Panc1 (cell line): ENCODE measurements at regions not wholly inside any gene's neighbourhood (a gene's known extent, or its start where the extent isn't known, plus 50 kb on each side); places are given as distances from the start of the nearest gene placed in this dataset.

Experiments
- ATAC-seq: fragments of 200-7000 bp; cut with Tn5 transposase; 2 replicates; pipeline ENCODE4 v1.9.1; 2020; ENCODE audit warnings: mild to moderate bottlenecking, moderate library complexity
- BruUV-seq: library from RNA; stranded (reverse); fragments of 400-500 nt; replicated peaks from 2 replicates; lab custom pipeline; 2021; lab: Mats Ljungman, UMichigan
- CTCF ChIA-PET: fragments of 300-600 bp; sonication (Branson Sonifier 250); formaldehyde crosslinking; loops from one replicate; lab custom pipeline; 2022; ENCODE audit warnings: antibody characterized with exemption; lab: Charles Lee
- POLR2A ChIA-PET: fragments of 300-600 bp; sonication (Branson Sonifier 250); formaldehyde crosslinking; loops from one replicate; lab custom pipeline; 2022; ENCODE audit warnings: antibody characterized with exemption; lab: Charles Lee
- DNase-seq: peaks from one replicate; pipeline ENCODE4 v3.0.0-alpha.2; 2010; ENCODE audit warnings: low read depth, low spot score
- H3K27ac ChIP-seq: 2 replicates; pipeline ENCODE4 v1.5.1; 2011; ENCODE audit warnings: mild to moderate bottlenecking, low read length, inconsistent platforms
- H3K27me3 ChIP-seq: fragments of 200-500 bp; sonication (Bioruptor generic); 2 replicates; pipeline ENCODE4 v1.6.0; 2014; ENCODE audit warnings: low read length, inconsistent platforms; ENCODE audit not compliant: control insufficient read depth, insufficient read depth
- H3K36me3 ChIP-seq: fragments of 200-500 bp; sonication (Bioruptor generic); 2 replicates; pipeline ENCODE4 v1.5.1; 2014; ENCODE audit warnings: inconsistent platforms, mild to moderate bottlenecking, low read length, moderate library complexity; ENCODE audit not compliant: control insufficient read depth, insufficient read depth
- H3K4me1 ChIP-seq: 2 replicates; pipeline ENCODE4 v1.5.1; 2011; ENCODE audit warnings: inconsistent platforms, mild to moderate bottlenecking, low read length, moderate library complexity; ENCODE audit not compliant: control insufficient read depth, insufficient read depth
- H3K4me3 ChIP-seq, 2 experiments: 2 replicates each; pipeline ENCODE4 v1.5.1; 2011 to 2012; ENCODE audit warnings: low read depth in 2 of 2, low read length in 2 of 2, mild to moderate bottlenecking in 2 of 2, inconsistent platforms in 1 of 2, moderate library complexity in 1 of 2
- H3K9me3 ChIP-seq: fragments of 200-500 bp; sonication (Bioruptor generic); 2 replicates; pipeline ENCODE4 v1.5.1; 2014; ENCODE audit warnings: low read depth, mild to moderate bottlenecking, inconsistent platforms, low read length, moderate library complexity; ENCODE audit not compliant: control insufficient read depth, insufficient read depth
- POLR2AphosphoS5 ChIP-seq: IDR thresholded peaks from 2 replicates; pipeline ENCODE4 v1.6.1; 2012; ENCODE audit warnings: mild to moderate bottlenecking, low read depth, low read length, moderate library complexity
- REST ChIP-seq, 2 experiments: IDR thresholded peaks; 2 replicates each; pipeline ENCODE4 v1.6.1; 2011 to 2012; ENCODE audit warnings: low read depth in 2 of 2, control low read depth in 1 of 2, low read length in 1 of 2, mild to moderate bottlenecking in 1 of 2, moderate library complexity in 1 of 2; ENCODE audit not compliant: insufficient read depth in 1 of 2
- SIN3A ChIP-seq: IDR thresholded peaks from 2 replicates; pipeline ENCODE4 v1.6.1; 2012; ENCODE audit warnings: low read depth, mild to moderate bottlenecking, low read length, moderate library complexity, borderline replicate concordance; ENCODE audit not compliant: insufficient read depth
- TCF7L2 ChIP-seq: IDR thresholded peaks from 2 replicates; pipeline ENCODE4 v1.6.1; 2011; ENCODE audit warnings: mild to moderate bottlenecking, low read depth, low read length, inconsistent platforms
- in situ Hi-C: cut with HindIII; loops from 2 replicates; pipeline ENCODE4 v1.10.0; 2016; ENCODE audit warnings: low sequenced_read_pairs, low pct_unique_long_range_greater_than_20kb
- intact Hi-C: fragments of 100-400 bp; cut with micrococcal nuclease; formaldehyde crosslinking; loops from one replicate; pipeline ENCODE4 v1.10.0; 2022; ENCODE audit not compliant: unreplicated experiment
- TF ChIP-seq, protein P1 (sequence below): fragments of 450-650 bp; IDR thresholded peaks from 2 replicates; pipeline ENCODE4 v1.5.1; 2017; ENCODE audit warnings: mild to moderate bottlenecking

DNA sequence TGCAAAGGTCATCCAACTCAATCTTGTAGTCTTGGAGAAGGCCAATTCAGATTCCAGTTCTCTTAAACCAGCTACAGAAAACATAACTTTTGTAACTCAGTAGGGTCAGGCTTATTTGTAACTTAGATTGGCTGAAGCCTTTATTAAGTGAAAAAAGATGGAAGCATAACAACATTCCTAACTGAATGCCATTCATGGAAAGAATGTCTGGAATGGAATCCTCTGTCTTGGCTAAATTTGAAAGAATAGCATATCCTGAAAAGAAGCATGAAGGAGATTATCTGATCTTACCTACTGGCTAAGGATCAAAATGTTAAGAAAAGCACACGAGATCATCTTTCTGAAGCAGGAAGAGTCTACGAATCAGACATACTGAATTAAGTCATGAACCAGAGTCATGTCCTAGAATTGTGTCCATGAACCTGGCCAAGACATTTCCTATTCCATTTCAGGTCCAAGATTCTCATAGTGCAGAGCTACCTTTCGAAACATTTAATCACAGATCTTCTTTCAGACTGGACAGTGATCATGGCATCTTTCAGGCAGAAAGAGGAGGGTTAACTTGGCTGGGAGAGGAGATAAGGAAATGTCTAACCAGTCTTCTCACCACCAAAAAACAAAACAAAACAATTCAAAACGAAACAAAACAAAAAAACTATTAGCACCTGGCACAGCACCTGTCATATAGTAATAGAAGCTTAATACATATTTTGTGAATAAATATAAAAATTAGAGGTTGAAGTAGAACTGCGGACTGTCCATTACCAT lies 75.6 kb downstream of the XCL2 start:
- Histone ChIP-seq H3K27me3 (no peaks in the 10 kb centered on the region), H3K4me3 (no peak overlapping the region), H3K9me3 (no peaks in the 10 kb centered on the region), H3K36me3 (no peaks in the 10 kb centered on the region), H3K27ac (no peak overlapping the region), H3K4me1 (peaks cover 5% of the 10 kb centered on the region)
- intact Hi-C loops (no loop called here), in situ Hi-C loops (no loop called here)
- no TSS peak for BruUV-seq
- ATAC-seq (no peak), DNase-seq (no peak)
- POLR2A ChIA-PET, result no interaction called here
- TF ChIP-seq TCF7L2 (no peak), SIN3A (no peak), POLR2AphosphoS5 (no peak), REST (IDR thresholded peaks at IDR 0.05; ENCODE audit: insufficient read depth in 1 of 2, low read depth in 2 of 2, low read length in 1 of 2) (no peak)
- TF ChIP-seq, protein P1, sequence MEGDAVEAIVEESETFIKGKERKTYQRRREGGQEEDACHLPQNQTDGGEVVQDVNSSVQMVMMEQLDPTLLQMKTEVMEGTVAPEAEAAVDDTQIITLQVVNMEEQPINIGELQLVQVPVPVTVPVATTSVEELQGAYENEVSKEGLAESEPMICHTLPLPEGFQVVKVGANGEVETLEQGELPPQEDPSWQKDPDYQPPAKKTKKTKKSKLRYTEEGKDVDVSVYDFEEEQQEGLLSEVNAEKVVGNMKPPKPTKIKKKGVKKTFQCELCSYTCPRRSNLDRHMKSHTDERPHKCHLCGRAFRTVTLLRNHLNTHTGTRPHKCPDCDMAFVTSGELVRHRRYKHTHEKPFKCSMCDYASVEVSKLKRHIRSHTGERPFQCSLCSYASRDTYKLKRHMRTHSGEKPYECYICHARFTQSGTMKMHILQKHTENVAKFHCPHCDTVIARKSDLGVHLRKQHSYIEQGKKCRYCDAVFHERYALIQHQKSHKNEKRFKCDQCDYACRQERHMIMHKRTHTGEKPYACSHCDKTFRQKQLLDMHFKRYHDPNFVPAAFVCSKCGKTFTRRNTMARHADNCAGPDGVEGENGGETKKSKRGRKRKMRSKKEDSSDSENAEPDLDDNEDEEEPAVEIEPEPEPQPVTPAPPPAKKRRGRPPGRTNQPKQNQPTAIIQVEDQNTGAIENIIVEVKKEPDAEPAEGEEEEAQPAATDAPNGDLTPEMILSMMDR, result no peak
- CTCF ChIA-PET, result no interaction called here

DNA sequence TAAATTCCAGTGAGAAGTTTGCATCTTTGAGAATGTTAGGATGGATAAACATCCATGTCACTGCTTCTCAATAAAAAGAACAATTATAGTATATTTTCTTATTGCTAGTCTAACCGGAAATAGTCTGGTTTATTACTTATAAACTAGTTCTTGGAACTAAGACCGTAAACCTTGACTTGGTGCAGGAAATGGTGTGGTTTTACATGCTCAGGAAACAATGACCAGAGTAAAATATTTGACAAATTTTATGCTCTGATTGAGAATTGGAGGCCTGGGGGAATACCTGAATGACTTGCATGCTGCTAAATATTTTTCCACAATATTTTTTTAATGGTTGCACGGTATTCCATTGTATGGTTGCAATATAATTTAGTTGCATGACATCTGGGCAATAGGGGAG lies 76.3 kb downstream of the XCL2 start:
- H3K4me3 ChIP-seq, result no peak overlapping the region
- H3K4me1 ChIP-seq, result peaks cover 5% of the 10 kb centered on the region
- no TSS peak for BruUV-seq
- H3K27me3 ChIP-seq, result no peaks in the 10 kb centered on the region
- ChIA-PET CTCF (no interaction called here), POLR2A (no interaction called here)
- DNase-seq, result no peak
- H3K36me3 ChIP-seq, result no peaks in the 10 kb centered on the region
- TF ChIP-seq SIN3A (no peak), REST (IDR thresholded peaks at IDR 0.05; ENCODE audit: insufficient read depth in 1 of 2, low read depth in 2 of 2, low read length in 1 of 2) (no peak), TCF7L2 (no peak), POLR2AphosphoS5 (no peak)
- TF ChIP-seq, protein P1, result no peak
- intact Hi-C loops, result no loop called here
- in situ Hi-C loops, result no loop called here
- no peak overlapping the region for H3K27ac ChIP-seq
- no peak for ATAC-seq
- H3K9me3 ChIP-seq, result no peaks in the 10 kb centered on the region
